Epithelial cell of esophagus (primary cell): ENCODE measurements at regions not wholly inside any gene's neighbourhood (a gene's known extent, or its start where the extent isn't known, plus 50 kb on each side); places are given as distances from the start of the nearest gene placed in this dataset.

ENCODE experiments used
- DNase-seq: peaks from one replicate; pipeline ENCODE4 v3.0.0; 2010; ENCODE audit warnings: low read depth
- H3K4me3 ChIP-seq: 2 replicates; pipeline ENCODE4 v1.5.1; 2011; ENCODE audit warnings: mild to moderate bottlenecking, low read length, control low read depth
- CTCF ChIP-seq: IDR thresholded peaks from 2 replicates; pipeline ENCODE4 v1.5.1; 2011; ENCODE audit warnings: low read depth, mild to moderate bottlenecking, low read length, control low read depth, inconsistent platforms; ENCODE audit not compliant: insufficient read depth; ENCODE audit errors: missing control alignments

- TF ChIP-seq CTCF = no peak
- H3K4me3 ChIP-seq = no peak overlapping the region
- DNase-seq = no peak
Measured at GRCh38 chr21:35237287-35237686, 188.2 kb upstream of the RUNX1 start.

GRCh38 chr21:35236090-35236489, 187.0 kb upstream of the RUNX1 start:
- no peak for TF ChIP-seq CTCF
- H3K4me3 ChIP-seq = no peak overlapping the region
- no peak for DNase-seq

- no peak for DNase-seq
- no peak for TF ChIP-seq CTCF
- no peak overlapping the region for H3K4me3 ChIP-seq
Measured at GRCh38 chr21:35234725-35235124, 185.6 kb upstream of the RUNX1 start.

GRCh38 chr21:35233756-35234155, 184.7 kb upstream of the RUNX1 start:
- DNase-seq = no peak
- TF ChIP-seq CTCF = no peak
- no peak overlapping the region for H3K4me3 ChIP-seq

- no peak overlapping the region for H3K4me3 ChIP-seq
- peak; percentile 53 for DNase-seq
- no peak for TF ChIP-seq CTCF
Measured at GRCh38 chr21:35232545-35233176, 183.6 kb upstream of the RUNX1 start.

GRCh38 chr21:35231090-35231489, 182.0 kb upstream of the RUNX1 start:
- no peak for TF ChIP-seq CTCF
- no peak overlapping the region for H3K4me3 ChIP-seq
- peak; percentile 55 for DNase-seq

GRCh38 chr21:35229290-35229689, 180.2 kb upstream of the RUNX1 start:
- DNase-seq = no peak
- no peak for TF ChIP-seq CTCF
- H3K4me3 ChIP-seq = no peak overlapping the region
